ENCODE measurements at regions not wholly inside any gene's neighbourhood (a gene's known extent, or its start where the extent isn't known, plus 50 kb on each side); places are given as distances from the start of the nearest gene placed in this dataset.

GRCh38 chr7:109951565-109951928, 1139.4 kb upstream of the LRRN3 start:
- TF ChIP-seq EZH2phosphoT487 (IDR thresholded peaks at IDR 0.05; ENCODE audit: insufficient read depth, low read depth) (no peak), EZH2 (IDR thresholded peaks at IDR 0.05; ENCODE audit: insufficient read depth, poor library complexity, severe bottlenecking) (no peak)
